Right lobe of liver (tissue), 4 donors: ENCODE measurements at regions not wholly inside any gene's neighbourhood (a gene's known extent, or its start where the extent isn't known, plus 50 kb on each side); places are given as distances from the start of the nearest gene placed in this dataset.

Experiments
- POLR2A ChIP-seq: fragments of 450-650 bp; IDR thresholded peaks from one replicate; pipeline ENCODE4 v1.6.1; 2017; ENCODE audit warnings: antibody characterized with exemption, mild to moderate bottlenecking
- TF ChIP-seq, protein P1 (sequence below), 4 donors: fragments of 200-600 bp in 3 of 4; fragments of 450-650 bp in 1 of 4; IDR thresholded peaks; one replicate each; pipeline versions ENCODE4 v1.5.1 to v1.8.0; 2016 to 2022; ENCODE audit warnings: antibody characterized with exemption in 4 of 4, mild to moderate bottlenecking in 2 of 4
- donor health status: DM: no; HTN: no; CAD: no.
- donor health status: DM: no; HTN: no; CAD: no.
- donor health status: DM: no; HTN: yes; CAD: no.

DNA sequence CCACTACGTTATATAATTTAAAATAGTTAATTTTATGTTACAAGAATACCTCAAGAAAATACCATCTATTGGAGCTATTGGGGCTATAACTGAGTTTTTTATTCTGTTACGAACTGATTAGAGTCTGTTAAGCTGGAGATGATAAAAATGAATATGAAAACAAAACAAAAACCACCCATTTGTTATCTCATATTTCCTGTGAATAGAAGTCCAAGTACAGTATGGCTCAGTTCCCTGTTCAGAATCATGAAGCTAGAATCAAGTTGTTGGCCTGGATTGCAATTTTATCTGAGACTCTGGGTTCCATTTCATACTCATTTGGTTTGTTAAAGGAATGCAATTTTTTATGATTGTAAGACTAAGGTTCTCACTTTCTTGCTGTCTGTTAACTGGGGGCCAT is 319.1 kb upstream of the PCDH18 start:
- TF ChIP-seq, protein P1, sequence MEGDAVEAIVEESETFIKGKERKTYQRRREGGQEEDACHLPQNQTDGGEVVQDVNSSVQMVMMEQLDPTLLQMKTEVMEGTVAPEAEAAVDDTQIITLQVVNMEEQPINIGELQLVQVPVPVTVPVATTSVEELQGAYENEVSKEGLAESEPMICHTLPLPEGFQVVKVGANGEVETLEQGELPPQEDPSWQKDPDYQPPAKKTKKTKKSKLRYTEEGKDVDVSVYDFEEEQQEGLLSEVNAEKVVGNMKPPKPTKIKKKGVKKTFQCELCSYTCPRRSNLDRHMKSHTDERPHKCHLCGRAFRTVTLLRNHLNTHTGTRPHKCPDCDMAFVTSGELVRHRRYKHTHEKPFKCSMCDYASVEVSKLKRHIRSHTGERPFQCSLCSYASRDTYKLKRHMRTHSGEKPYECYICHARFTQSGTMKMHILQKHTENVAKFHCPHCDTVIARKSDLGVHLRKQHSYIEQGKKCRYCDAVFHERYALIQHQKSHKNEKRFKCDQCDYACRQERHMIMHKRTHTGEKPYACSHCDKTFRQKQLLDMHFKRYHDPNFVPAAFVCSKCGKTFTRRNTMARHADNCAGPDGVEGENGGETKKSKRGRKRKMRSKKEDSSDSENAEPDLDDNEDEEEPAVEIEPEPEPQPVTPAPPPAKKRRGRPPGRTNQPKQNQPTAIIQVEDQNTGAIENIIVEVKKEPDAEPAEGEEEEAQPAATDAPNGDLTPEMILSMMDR (IDR thresholded peaks at IDR 0.05), result no peak
- TF ChIP-seq POLR2A, result no peak
